DND-41 (cell line): ENCODE measurements at regions not wholly inside any gene's neighbourhood (a gene's known extent, or its start where the extent isn't known, plus 50 kb on each side); places are given as distances from the start of the nearest gene placed in this dataset.

Source experiments
- ATAC-seq: fragments of 200-7000 bp; cut with Tn5 transposase; 3 replicates; pipeline ENCODE4 v1.9.1; 2021; ENCODE audit warnings: low read depth; ENCODE audit not compliant: insufficient read depth
- DNase-seq: peaks from one replicate; pipeline ENCODE4 v3.0.0-alpha.2; 2020
- H2AFZ ChIP-seq: 2 replicates; pipeline ENCODE4 v1.6.0; 2012; ENCODE audit warnings: low read depth, low read length
- H3K27ac ChIP-seq: 2 replicates; pipeline ENCODE4 v1.5.1; 2012; ENCODE audit warnings: low read length, inconsistent platforms
- H3K27me3 ChIP-seq: fragments of 200-600 bp; sonication (generic); 2 replicates; pipeline ENCODE4 v1.6.0; 2012; ENCODE audit warnings: low read length, mild to moderate bottlenecking, inconsistent platforms; ENCODE audit not compliant: insufficient read depth, poor library complexity
- H3K36me3 ChIP-seq: 2 replicates; pipeline ENCODE4 v1.5.1; 2012; ENCODE audit warnings: low read length, inconsistent platforms; ENCODE audit not compliant: insufficient read depth
- H3K4me1 ChIP-seq: 2 replicates; pipeline ENCODE4 v1.5.1; 2012; ENCODE audit warnings: mild to moderate bottlenecking, low read length; ENCODE audit not compliant: insufficient read depth
- H3K4me2 ChIP-seq: 2 replicates; pipeline ENCODE4 v1.6.0; 2012; ENCODE audit warnings: mild to moderate bottlenecking, moderate library complexity, low read length, inconsistent platforms; ENCODE audit not compliant: insufficient read depth
- H3K4me3 ChIP-seq, 2 experiments: fragments of 200-600 bp in 1 of 2; shearing (Covaris generic) in 1 of 2; 2 replicates each; pipeline ENCODE4 v1.5.1; 2012 to 2016; ENCODE audit warnings: inconsistent platforms in 2 of 2, low read length in 2 of 2, mild to moderate bottlenecking in 2 of 2, low read depth in 1 of 2, moderate library complexity in 1 of 2
- H3K79me2 ChIP-seq: 2 replicates; pipeline ENCODE4 v1.6.0; 2012; ENCODE audit warnings: low read length, inconsistent platforms; ENCODE audit not compliant: insufficient read depth
- H3K9ac ChIP-seq: 2 replicates; pipeline ENCODE4 v1.6.0; 2012; ENCODE audit warnings: low read depth, mild to moderate bottlenecking, inconsistent platforms, low read length, moderate library complexity
- H3K9me3 ChIP-seq: 2 replicates; pipeline ENCODE4 v1.5.1; 2012; ENCODE audit warnings: low read length, moderate library complexity, mild to moderate bottlenecking, inconsistent platforms; ENCODE audit not compliant: insufficient read depth, severe bottlenecking
- H4K20me1 ChIP-seq: 2 replicates; pipeline ENCODE4 v1.6.0; 2012; ENCODE audit warnings: low read length; ENCODE audit not compliant: insufficient read depth
- EZH2 ChIP-seq: IDR thresholded peaks from 3 replicates; pipeline ENCODE4 v1.6.1; 2012; ENCODE audit warnings: borderline replicate concordance, low read depth, mild to moderate bottlenecking, moderate library complexity, low read length, inconsistent platforms; ENCODE audit not compliant: severe bottlenecking
- TF ChIP-seq, protein P1 (sequence below): IDR thresholded peaks from 2 replicates; pipeline ENCODE4 v1.5.1; 2012; ENCODE audit warnings: borderline replicate concordance, low read length, moderate library complexity, mild to moderate bottlenecking; ENCODE audit not compliant: poor library complexity, severe bottlenecking; ENCODE audit errors: extremely low read depth

DNA sequence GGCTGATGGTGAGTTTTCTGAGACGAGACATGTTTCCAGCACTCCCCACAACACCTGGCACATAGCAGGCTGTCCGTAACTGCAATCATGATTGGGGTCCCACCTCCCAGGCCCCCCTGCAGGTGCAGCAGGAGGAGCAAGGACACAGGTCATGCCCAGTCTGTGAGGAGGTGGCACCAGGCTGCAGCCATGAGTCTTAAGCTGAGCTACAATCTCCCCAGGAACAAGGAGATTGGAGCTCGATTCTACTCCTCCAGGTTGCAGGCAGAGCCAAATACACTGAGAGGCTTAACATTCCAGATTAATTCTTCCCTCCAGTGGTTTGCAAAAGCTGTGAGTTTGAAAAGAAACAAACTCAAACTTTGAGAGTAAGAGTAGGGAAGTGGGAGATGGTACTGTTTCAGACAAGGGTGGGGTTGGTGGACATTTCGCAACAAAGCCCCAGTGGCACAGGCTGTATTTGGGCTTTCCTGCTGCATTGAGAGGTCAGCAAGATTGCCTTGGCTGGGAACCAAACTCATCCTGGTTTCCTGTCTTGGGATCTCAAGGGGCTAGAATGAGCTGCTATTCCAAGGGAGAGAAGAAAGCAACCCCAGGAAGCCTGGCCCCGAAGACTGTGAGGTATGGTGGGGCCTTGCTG is 64.8 kb upstream of the GALNT2 start:
- Histone ChIP-seq H3K4me2 (no peak overlapping the region), H3K36me3 (no peaks in the 10 kb centered on the region), H3K79me2 (no peaks in the 10 kb centered on the region), H3K9ac (no peak overlapping the region), H3K9me3 (no peaks in the 10 kb centered on the region), H4K20me1 (no peaks in the 10 kb centered on the region), H3K27ac (no peak overlapping the region), H2AFZ (no peak overlapping the region), H3K4me1 (no peaks in the 10 kb centered on the region), H3K27me3 (no peaks in the 10 kb centered on the region), H3K4me3 (no peak overlapping the region)
- DNase-seq = no peak
- TF ChIP-seq, protein P1, sequence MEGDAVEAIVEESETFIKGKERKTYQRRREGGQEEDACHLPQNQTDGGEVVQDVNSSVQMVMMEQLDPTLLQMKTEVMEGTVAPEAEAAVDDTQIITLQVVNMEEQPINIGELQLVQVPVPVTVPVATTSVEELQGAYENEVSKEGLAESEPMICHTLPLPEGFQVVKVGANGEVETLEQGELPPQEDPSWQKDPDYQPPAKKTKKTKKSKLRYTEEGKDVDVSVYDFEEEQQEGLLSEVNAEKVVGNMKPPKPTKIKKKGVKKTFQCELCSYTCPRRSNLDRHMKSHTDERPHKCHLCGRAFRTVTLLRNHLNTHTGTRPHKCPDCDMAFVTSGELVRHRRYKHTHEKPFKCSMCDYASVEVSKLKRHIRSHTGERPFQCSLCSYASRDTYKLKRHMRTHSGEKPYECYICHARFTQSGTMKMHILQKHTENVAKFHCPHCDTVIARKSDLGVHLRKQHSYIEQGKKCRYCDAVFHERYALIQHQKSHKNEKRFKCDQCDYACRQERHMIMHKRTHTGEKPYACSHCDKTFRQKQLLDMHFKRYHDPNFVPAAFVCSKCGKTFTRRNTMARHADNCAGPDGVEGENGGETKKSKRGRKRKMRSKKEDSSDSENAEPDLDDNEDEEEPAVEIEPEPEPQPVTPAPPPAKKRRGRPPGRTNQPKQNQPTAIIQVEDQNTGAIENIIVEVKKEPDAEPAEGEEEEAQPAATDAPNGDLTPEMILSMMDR = no peak
- TF ChIP-seq EZH2 = no peak
- ATAC-seq = no peak

DNA sequence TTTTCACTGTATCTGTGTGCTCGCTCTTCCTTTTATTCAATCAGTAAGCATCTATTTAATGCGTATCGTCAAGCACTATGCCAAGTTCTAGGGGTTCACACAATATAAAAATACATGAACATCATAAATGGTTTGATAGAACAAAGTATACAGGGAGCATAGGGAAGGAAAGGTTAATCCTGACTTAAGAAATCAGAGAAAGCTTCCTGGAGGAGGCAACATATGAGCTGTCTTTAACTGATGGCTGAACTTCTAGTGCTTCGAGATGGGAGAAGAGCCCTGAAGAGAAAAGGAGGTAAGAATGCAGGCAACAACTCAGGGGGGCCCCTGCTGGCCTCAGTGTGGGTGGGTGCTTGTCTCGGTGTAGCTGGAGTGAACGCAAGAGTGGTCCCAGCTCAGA is 63.6 kb upstream of the GALNT2 start:
- Histone ChIP-seq H3K4me3 (no peak overlapping the region), H3K9ac (no peak overlapping the region), H3K36me3 (no peaks in the 10 kb centered on the region), H3K4me1 (no peaks in the 10 kb centered on the region), H3K27me3 (no peaks in the 10 kb centered on the region), H3K27ac (no peak overlapping the region), H3K79me2 (no peaks in the 10 kb centered on the region), H3K4me2 (no peak overlapping the region), H3K9me3 (no peaks in the 10 kb centered on the region), H4K20me1 (no peaks in the 10 kb centered on the region), H2AFZ (no peak overlapping the region)
- ATAC-seq (no peak), DNase-seq (no peak)
- TF ChIP-seq, protein P1 = no peak
- no peak for TF ChIP-seq EZH2

DNA sequence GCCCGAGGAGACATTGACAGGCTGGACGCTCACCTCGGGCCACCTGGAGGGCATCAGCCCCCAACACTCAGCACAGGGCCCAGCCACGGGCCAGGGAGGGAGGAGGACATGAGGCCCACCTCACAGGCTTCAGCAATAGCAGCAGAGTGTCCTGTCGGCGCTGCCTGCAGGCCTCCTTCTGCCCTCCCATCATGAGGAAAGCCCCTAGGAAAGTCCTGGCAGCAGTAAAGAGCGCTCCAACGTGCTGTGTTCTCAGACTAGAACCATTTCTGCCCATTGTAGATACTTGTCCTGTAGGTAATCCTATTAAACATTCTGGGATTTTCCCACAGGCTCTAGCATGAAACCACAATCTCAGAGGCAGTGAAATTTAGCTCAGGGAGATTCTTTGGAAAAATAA is 62.0 kb upstream of the GALNT2 start:
- TF ChIP-seq, protein P1 = no peak
- DNase-seq = no peak
- Histone ChIP-seq H3K4me1 (no peaks in the 10 kb centered on the region), H3K27ac (no peak overlapping the region), H3K27me3 (no peaks in the 10 kb centered on the region), H3K9ac (no peak overlapping the region), H3K79me2 (no peaks in the 10 kb centered on the region), H3K4me2 (no peak overlapping the region), H3K9me3 (no peaks in the 10 kb centered on the region), H3K4me3 (no peak overlapping the region), H3K36me3 (no peaks in the 10 kb centered on the region), H4K20me1 (no peaks in the 10 kb centered on the region), H2AFZ (no peak overlapping the region)
- ATAC-seq = no peak

DNA sequence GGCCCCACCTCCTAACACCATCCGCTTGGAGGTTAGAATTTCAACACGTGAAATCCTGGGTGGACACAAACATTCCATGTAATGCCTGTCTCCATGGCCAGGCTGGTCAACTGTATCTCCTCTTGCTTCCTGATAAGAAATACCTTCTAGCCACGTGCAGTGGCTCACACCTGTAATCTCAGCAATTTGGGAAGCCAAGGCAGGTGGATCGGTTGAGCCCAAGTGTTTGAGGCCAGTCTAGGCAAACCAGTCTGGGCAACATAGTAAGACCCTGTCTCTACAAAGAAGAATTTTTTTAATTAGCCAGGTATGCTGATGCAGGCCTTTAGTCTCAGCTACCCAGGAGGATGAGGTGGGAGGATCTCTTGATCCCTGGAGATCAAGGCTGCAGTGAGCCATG is 58.3 kb upstream of the GALNT2 start:
- ATAC-seq (peak; percentile 39; the same call in 1 of the 3 replicates), DNase-seq (no peak)
- no peaks in the 10 kb centered on the region for H3K4me1 ChIP-seq
- no peaks in the 10 kb centered on the region for H3K36me3 ChIP-seq
- H3K4me3 ChIP-seq = no peak overlapping the region
- H2AFZ ChIP-seq = no peak overlapping the region
- TF ChIP-seq, protein P1 = no peak
- no peak for TF ChIP-seq EZH2
- H3K27me3 ChIP-seq = no peaks in the 10 kb centered on the region
- H4K20me1 ChIP-seq = no peaks in the 10 kb centered on the region
- H3K27ac ChIP-seq = no peak overlapping the region
- no peak overlapping the region for H3K4me2 ChIP-seq
- no peaks in the 10 kb centered on the region for H3K9me3 ChIP-seq
- no peaks in the 10 kb centered on the region for H3K79me2 ChIP-seq
- no peak overlapping the region for H3K9ac ChIP-seq
